ENCODE measurements at regions not wholly inside any gene's neighbourhood (a gene's known extent, or its start where the extent isn't known, plus 50 kb on each side); places are given as distances from the start of the nearest gene placed in this dataset.

DNA sequence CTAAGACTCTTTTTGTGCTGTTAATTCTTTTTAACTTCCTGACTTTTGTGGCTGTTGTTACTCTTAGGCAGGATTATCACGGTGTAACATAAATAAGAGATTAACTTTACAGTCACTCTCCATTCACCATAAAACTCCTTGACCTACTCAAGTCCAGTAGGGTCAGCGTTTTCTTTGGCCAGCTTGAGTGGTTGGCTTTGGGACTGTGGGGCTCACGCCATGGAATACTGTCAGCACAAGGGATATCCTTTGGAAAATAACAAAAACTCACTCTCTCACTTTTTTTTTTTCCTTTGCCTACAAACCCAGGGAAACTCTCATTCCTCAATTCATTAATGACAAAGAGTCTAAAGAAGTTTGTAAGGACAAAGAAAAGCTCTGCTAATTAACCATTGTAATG lies 89.4 kb upstream of the TLL1 start:
- Histone ChIP-seq H3K4me1 (ENCODE audit: control insufficient read depth, insufficient read depth, low read length, unreplicated experiment) (no peaks in the 10 kb centered on the region), H3K4me3 (ENCODE audit: low read depth, low read length) (no peak overlapping the region), H3K27ac (ENCODE audit: low read depth, low read length) (no peak overlapping the region), H3K36me3 (ENCODE audit: insufficient read depth, low read length) (no peaks in the 10 kb centered on the region), H3K27me3 (ENCODE audit: insufficient read depth, low read length) (no peaks in the 10 kb centered on the region), H2AFZ (ENCODE audit: low read length, unreplicated experiment) (no peak overlapping the region), H3K79me2 (ENCODE audit: control insufficient read depth, insufficient read depth, low read length, unreplicated experiment) (no peaks in the 10 kb centered on the region)

DNA sequence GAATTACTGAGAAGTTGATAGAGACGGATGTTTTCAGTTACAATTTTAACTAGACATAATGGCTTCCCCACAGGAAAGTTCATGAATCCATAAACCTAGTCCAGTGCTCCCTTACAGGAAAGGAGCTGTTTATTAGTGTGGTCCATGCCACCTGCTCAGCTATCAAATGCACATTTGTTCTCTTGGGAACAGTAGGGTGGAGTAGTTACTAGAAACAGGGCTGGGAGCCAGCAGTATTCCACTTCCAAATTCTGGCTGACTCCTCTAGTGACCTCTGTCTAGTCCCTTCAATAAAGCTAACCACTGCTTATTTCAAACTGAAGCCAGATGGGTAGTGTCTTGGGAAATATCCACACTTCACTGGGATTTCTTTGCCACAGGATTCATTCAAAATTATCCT lies 88.4 kb upstream of the TLL1 start:
- Histone ChIP-seq H3K36me3 (ENCODE audit: insufficient read depth, low read length) (no peaks in the 10 kb centered on the region), H3K79me2 (ENCODE audit: control insufficient read depth, insufficient read depth, low read length, unreplicated experiment) (no peaks in the 10 kb centered on the region), H3K27me3 (ENCODE audit: insufficient read depth, low read length) (no peaks in the 10 kb centered on the region), H2AFZ (ENCODE audit: low read length, unreplicated experiment) (no peak overlapping the region), H3K27ac (ENCODE audit: low read depth, low read length) (no peak overlapping the region), H3K4me1 (ENCODE audit: control insufficient read depth, insufficient read depth, low read length, unreplicated experiment) (no peaks in the 10 kb centered on the region), H3K4me3 (ENCODE audit: low read depth, low read length) (no peak overlapping the region)

DNA sequence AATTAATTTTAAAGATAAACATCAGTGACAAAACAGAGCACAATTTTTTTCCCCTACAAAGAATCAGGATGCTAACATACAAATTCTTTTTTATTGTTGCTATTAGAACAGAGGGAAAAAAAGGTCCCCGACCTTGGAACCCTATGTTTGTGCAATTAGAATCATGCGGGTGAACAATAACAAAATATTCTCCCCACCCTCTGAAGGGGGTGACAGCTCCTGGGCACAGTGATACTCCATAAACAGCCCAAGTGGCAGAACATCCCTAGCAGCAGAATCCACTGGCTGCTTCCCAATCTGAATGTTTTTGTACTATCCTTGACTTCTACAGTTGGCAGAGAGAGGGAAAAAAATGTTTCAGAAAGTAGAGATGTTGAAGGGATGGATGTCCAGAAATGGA lies 87.7 kb upstream of the TLL1 start:
- H3K79me2 ChIP-seq (ENCODE audit: control insufficient read depth, insufficient read depth, low read length, unreplicated experiment): no peaks in the 10 kb centered on the region
- no peaks in the 10 kb centered on the region for H3K36me3 ChIP-seq (ENCODE audit: insufficient read depth, low read length)
- H2AFZ ChIP-seq (ENCODE audit: low read length, unreplicated experiment): no peak overlapping the region
- H3K4me3 ChIP-seq (ENCODE audit: low read depth, low read length): no peak overlapping the region
- H3K27ac ChIP-seq (ENCODE audit: low read depth, low read length): no peak overlapping the region
- H3K4me1 ChIP-seq (ENCODE audit: control insufficient read depth, insufficient read depth, low read length, unreplicated experiment): no peaks in the 10 kb centered on the region
- no peaks in the 10 kb centered on the region for H3K27me3 ChIP-seq (ENCODE audit: insufficient read depth, low read length)

DNA sequence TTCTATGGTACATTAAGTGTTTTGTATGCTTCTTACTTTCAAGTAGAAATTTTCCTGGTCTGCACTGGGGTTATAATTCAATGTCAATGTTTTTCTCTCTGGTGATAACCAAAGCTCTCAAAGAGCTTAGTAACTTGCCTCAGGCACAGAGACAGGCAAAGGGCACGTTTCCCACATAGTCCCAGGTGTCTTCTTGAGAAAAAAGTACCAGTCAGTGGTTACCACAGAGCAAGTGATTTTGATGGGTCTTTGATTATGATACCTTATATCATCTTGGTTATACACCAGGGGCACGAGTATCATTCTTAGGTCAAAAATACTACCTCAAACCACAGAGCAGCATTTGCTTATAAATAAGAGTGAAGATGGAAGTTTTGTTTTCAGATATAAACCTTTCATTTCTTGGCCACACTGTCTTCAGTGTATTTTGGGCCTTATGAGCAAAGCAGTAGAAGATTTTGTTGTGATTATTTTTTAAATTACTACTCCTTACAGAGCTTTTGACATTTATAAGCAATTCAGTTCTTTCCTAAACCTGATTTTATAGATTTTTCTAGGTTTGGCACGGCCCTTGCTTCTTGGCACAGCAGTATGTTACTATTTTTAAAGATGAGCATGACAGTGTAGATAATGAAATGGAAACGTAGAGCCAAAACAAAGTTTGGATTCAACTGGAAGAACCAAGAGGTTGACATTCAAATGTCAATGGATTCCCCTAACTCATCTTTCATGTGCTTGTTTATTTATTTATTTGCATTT lies 85.3 kb upstream of the TLL1 start:
- Histone ChIP-seq H3K27me3 (ENCODE audit: insufficient read depth, low read length) (no peaks in the 10 kb centered on the region), H3K4me3 (ENCODE audit: low read depth, low read length) (no peak overlapping the region), H2AFZ (ENCODE audit: low read length, unreplicated experiment) (no peak overlapping the region), H3K36me3 (ENCODE audit: insufficient read depth, low read length) (no peaks in the 10 kb centered on the region), H3K4me1 (ENCODE audit: control insufficient read depth, insufficient read depth, low read length, unreplicated experiment) (no peaks in the 10 kb centered on the region), H3K79me2 (ENCODE audit: control insufficient read depth, insufficient read depth, low read length, unreplicated experiment) (no peaks in the 10 kb centered on the region), H3K27ac (ENCODE audit: low read depth, low read length) (no peak overlapping the region)

DNA sequence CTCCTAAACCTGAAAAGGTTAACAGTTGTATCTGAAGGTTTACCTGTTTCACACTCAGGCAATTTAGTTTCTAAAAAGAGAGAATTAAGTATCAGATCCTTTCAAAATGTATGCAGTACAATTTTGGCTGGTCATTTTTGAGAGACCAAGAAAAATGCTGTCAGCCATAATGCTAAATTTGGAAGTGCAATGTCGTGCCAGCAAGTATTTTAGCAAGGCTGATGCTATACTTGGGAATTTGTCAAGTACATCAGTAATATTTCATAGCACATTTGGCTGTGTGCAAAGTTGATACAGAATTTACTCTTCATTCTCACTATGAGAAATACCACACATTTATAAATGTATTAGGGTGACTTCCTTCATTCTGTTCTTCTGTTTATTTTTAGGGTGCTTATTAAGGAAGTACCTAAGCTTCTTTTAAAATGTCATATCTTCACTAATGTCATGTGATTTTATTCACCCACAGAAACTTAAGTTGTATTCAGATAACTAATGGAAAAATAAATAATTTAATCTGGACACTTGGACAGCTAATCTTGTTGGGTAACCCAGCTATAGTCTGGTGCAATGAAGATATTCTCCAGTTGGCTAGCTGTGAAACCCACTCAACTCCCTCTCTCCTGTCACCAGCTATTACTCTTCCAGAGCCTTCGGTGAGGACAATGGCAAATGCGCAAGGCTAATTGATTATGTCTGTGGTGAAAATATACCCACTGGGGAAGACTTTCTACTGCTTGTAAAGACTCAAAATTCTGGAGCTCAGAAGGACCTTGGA lies 84.2 kb upstream of the TLL1 start:
- Histone ChIP-seq H3K4me1 (ENCODE audit: control insufficient read depth, insufficient read depth, low read length, unreplicated experiment) (no peaks in the 10 kb centered on the region), H3K36me3 (ENCODE audit: insufficient read depth, low read length) (no peaks in the 10 kb centered on the region), H3K27me3 (ENCODE audit: insufficient read depth, low read length) (no peaks in the 10 kb centered on the region), H3K4me3 (ENCODE audit: low read depth, low read length) (no peak overlapping the region), H3K27ac (ENCODE audit: low read depth, low read length) (no peak overlapping the region), H3K79me2 (ENCODE audit: control insufficient read depth, insufficient read depth, low read length, unreplicated experiment) (no peaks in the 10 kb centered on the region), H2AFZ (ENCODE audit: low read length, unreplicated experiment) (no peak overlapping the region)

DNA sequence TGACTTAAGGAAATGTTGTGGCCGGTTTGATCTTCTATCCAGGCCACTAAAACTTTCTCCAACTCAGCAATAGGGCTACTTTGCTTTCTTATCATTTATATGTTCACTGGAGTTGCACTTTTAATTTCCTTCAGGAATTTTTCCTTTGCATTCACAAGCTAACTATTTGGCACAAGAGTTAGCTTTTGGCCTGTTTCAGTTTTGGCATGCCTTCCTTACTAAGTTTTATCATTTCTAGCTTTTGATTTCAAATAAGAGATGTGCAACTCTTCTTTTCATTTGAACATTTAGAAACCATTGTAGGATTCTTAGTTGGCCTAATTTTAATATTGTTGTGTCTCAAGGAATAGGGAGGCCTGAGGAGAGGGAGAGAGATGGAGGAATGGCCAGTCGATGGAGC lies 79.8 kb upstream of the TLL1 start:
- Histone ChIP-seq H2AFZ (ENCODE audit: low read length, unreplicated experiment) (no peak overlapping the region), H3K36me3 (ENCODE audit: insufficient read depth, low read length) (no peaks in the 10 kb centered on the region), H3K27me3 (ENCODE audit: insufficient read depth, low read length) (no peaks in the 10 kb centered on the region), H3K79me2 (ENCODE audit: control insufficient read depth, insufficient read depth, low read length, unreplicated experiment) (no peaks in the 10 kb centered on the region), H3K27ac (ENCODE audit: low read depth, low read length) (no peak overlapping the region), H3K4me1 (ENCODE audit: control insufficient read depth, insufficient read depth, low read length, unreplicated experiment) (no peaks in the 10 kb centered on the region), H3K4me3 (ENCODE audit: low read depth, low read length) (no peak overlapping the region)

DNA sequence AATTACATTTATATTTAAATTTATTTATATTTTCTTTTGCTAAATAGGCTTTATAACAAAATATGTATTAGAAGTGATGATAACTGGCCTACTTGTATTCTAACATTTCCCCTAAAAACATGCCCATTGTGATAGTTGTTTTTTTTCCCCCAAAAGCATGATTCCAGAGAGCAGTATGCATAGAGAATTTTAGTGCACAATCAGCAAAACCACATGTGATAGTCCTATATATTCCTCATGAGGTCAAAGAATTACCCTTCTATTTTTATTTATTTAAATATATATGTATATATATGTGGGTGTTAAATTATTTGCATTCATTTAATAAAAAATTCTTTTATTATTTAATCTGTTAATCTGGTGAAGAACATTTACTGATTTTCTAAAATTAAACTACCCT lies 78.2 kb upstream of the TLL1 start:
- Histone ChIP-seq H3K36me3 (ENCODE audit: insufficient read depth, low read length) (no peaks in the 10 kb centered on the region), H3K4me1 (ENCODE audit: control insufficient read depth, insufficient read depth, low read length, unreplicated experiment) (no peaks in the 10 kb centered on the region), H2AFZ (ENCODE audit: low read length, unreplicated experiment) (no peak overlapping the region), H3K27ac (ENCODE audit: low read depth, low read length) (no peak overlapping the region), H3K79me2 (ENCODE audit: control insufficient read depth, insufficient read depth, low read length, unreplicated experiment) (no peaks in the 10 kb centered on the region), H3K4me3 (ENCODE audit: low read depth, low read length) (no peak overlapping the region), H3K27me3 (ENCODE audit: insufficient read depth, low read length) (no peaks in the 10 kb centered on the region)

DNA sequence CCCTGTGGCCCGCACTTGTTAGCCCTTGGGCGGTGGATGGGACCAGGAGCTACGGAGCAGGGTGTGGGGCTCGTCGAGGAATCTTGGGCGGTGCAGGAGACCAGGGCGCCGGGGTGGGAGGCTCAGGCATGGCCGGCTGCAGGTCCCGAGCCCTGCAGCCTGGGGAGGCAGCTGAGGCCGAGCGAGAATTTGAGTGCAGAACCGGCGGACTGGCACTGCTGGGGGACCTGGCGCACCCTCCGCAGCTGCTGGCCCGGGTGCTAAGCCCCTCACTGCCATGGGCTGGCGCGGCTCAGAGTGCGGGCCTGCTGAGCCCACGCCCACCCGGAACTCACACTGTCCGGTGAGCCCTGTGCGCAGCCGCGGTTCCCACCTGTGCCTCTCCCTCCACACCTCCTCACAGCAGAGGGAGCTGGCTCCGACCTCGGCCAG lies 73.6 kb upstream of the TLL1 start:
- no peaks in the 10 kb centered on the region for H3K27me3 ChIP-seq (ENCODE audit: insufficient read depth, low read length)
- no peak overlapping the region for H3K4me3 ChIP-seq (ENCODE audit: low read depth, low read length)
- no peak overlapping the region for H3K27ac ChIP-seq (ENCODE audit: low read depth, low read length)
- no peaks in the 10 kb centered on the region for H3K36me3 ChIP-seq (ENCODE audit: insufficient read depth, low read length)
- no peaks in the 10 kb centered on the region for H3K4me1 ChIP-seq (ENCODE audit: control insufficient read depth, insufficient read depth, low read length, unreplicated experiment)
- H3K79me2 ChIP-seq (ENCODE audit: control insufficient read depth, insufficient read depth, low read length, unreplicated experiment): no peaks in the 10 kb centered on the region
- H2AFZ ChIP-seq (ENCODE audit: low read length, unreplicated experiment): no peak overlapping the region

DNA sequence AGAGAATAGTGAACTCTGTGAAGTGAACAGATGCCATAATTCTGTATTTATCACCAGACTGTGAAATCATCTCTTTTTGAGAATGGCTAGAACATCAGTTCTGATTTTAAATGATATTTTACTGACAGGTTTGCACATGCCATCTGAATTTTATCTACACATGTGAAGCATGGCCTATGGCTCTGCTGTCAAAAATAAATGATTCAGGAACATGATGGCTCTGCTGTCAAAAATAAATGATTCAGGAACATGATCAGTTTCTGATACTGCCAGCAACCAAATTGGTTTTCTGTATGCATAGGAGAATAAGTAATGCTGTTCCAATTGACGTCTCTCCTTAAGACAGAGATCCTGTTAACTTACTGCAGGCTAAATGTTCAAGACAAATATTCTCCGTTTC lies 70.6 kb upstream of the TLL1 start:
- no peak overlapping the region for H3K4me3 ChIP-seq (ENCODE audit: low read depth, low read length)
- no peaks in the 10 kb centered on the region for H3K27me3 ChIP-seq (ENCODE audit: insufficient read depth, low read length)
- no peak overlapping the region for H3K27ac ChIP-seq (ENCODE audit: low read depth, low read length)
- no peaks in the 10 kb centered on the region for H3K4me1 ChIP-seq (ENCODE audit: control insufficient read depth, insufficient read depth, low read length, unreplicated experiment)
- no peaks in the 10 kb centered on the region for H3K36me3 ChIP-seq (ENCODE audit: insufficient read depth, low read length)
- H3K79me2 ChIP-seq (ENCODE audit: control insufficient read depth, insufficient read depth, low read length, unreplicated experiment): no peaks in the 10 kb centered on the region
- no peak overlapping the region for H2AFZ ChIP-seq (ENCODE audit: low read length, unreplicated experiment)

DNA sequence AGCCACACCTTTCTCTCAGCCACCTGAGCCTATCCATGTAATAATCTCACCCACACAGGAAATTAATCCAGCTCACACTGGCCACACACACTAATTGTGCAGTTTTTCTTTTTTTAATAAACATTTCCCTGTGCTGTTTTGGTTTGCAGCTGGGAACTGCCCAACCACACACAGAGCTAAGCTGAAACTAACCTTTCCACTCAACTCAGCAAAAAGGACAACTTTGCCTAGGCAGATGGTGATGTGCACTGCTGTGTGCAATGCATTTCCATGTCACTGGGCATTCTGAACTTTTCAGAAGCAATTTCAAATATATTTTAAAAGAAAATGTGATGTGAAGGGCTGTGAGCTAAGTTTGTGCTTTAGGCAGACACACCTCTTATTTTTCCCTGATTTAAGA lies 70.0 kb upstream of the TLL1 start:
- Histone ChIP-seq H3K36me3 (ENCODE audit: insufficient read depth, low read length) (no peaks in the 10 kb centered on the region), H2AFZ (ENCODE audit: low read length, unreplicated experiment) (no peak overlapping the region), H3K4me1 (ENCODE audit: control insufficient read depth, insufficient read depth, low read length, unreplicated experiment) (no peaks in the 10 kb centered on the region), H3K27me3 (ENCODE audit: insufficient read depth, low read length) (no peaks in the 10 kb centered on the region), H3K27ac (ENCODE audit: low read depth, low read length) (no peak overlapping the region), H3K4me3 (ENCODE audit: low read depth, low read length) (no peak overlapping the region), H3K79me2 (ENCODE audit: control insufficient read depth, insufficient read depth, low read length, unreplicated experiment) (no peaks in the 10 kb centered on the region)

DNA sequence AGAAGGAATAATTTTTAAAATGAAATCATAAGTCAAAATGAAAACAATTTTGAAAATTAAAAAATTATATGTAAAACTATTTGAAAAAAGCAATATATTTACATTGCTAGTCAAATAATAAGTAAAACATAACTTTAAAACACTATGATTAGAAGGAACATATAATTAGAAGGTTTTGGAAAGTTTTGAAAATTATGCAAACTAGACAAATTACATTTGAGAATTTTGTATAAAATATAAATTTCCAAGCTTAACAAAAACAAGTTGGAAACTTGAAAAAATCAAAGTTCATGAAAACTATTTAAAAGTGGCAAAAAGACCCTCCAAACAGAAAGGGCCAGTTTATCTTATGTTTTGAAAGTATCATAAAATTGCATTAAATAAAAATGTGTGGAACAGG lies 67.6 kb upstream of the TLL1 start:
- H3K4me3 ChIP-seq (ENCODE audit: low read depth, low read length): no peak overlapping the region
- no peak overlapping the region for H3K27ac ChIP-seq (ENCODE audit: low read depth, low read length)
- no peaks in the 10 kb centered on the region for H3K79me2 ChIP-seq (ENCODE audit: control insufficient read depth, insufficient read depth, low read length, unreplicated experiment)
- H3K4me1 ChIP-seq (ENCODE audit: control insufficient read depth, insufficient read depth, low read length, unreplicated experiment): no peaks in the 10 kb centered on the region
- H2AFZ ChIP-seq (ENCODE audit: low read length, unreplicated experiment): no peak overlapping the region
- no peaks in the 10 kb centered on the region for H3K36me3 ChIP-seq (ENCODE audit: insufficient read depth, low read length)
- H3K27me3 ChIP-seq (ENCODE audit: insufficient read depth, low read length): no peaks in the 10 kb centered on the region
